NCI-H1417 (cell line): ENCODE measurements at regions not wholly inside any gene's neighbourhood (a gene's known extent, or its start where the extent isn't known, plus 50 kb on each side); places are given as distances from the start of the nearest gene placed in this dataset.
A peak's percentile ranks its signal among the peaks of the same experiment; 100 is the strongest.
"Not testable (repeated sequence)": the region's sequence is repeated elsewhere in the genome, so short reads cannot be mapped to it uniquely, and the experiment has no call there.

Source experiments
- DNase-seq, 3 experiments: peaks; one replicate each; lab custom pipeline; 2025; lab: John Stamatoyannopoulos, UW

DNA sequence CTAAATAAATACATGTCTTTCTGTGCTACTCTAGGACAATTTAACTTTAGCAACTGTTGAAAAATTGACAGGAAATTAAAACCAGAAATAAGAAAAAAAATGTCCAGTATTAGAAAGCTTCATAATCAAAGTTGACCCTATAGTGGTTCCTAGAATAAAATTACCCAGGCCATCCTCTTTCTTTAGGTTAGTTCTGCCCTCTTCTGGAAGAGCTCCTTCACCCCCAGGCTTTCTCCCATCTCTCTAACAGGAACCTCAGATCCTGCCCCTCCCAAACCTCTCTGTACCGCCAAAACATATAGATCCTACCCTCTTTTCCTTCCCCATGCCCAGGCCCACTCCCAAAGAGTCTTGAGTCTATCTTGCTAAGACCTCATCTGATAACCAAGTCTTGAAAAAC, 159.4 kb upstream of the CDK1 start:
- no peak for DNase-seq

DNA sequence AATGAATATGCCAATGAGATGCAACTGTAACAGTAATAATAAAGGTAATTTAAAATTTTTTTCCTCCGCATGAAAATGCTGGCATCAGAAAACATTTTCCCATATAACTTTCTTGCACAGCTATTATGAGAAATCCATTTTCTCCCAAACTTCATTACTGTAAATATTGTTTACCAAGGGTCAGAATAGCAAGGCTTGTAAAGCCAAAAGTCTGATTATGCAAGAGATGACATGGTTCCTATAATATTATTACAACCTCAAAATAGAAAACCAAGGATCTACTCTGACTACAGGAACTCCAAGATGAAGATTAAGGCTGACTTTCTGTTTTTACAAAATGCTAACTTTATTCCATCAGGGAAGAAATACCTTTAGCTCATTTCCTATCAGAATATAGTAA, 162.7 kb upstream of the CDK1 start:
- no peak for DNase-seq

DNA sequence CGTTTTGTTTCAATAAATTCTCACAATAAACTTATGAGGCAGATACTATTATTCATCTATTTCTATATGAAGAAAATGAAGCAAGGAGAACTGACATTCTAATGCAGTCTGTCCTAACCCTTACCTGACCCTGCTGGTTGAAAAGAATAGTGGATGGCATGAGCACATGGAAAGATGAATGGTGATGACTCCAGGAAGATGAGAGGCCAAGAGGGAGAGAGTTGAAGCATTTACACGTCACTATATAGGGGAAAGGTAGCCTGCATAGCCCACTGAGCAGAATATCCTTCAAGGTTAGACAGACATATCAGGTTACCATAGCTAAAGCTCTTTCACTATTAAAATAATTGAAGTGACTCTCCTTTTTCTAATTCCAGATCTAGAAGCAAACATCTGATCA, 163.9 kb upstream of the CDK1 start:
- DNase-seq, result no peak

DNA sequence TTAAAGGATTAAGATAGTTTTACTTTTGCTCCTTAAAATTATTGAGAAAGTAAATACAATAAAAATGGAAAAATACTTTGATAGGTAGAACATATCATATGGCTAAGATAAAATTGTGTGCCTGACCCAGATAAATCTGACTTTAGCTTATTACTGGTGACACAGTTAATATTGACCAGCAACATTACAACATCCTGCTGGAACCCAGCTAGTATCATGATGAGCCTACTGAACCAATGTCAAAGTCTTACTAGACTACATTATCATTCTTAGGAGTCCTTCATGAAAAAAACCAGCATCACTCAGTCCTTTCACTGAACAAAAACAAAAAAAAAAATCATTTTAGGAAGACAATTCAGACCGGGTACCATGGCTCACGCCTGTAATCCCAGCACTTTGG, 164.8 kb upstream of the CDK1 start:
- DNase-seq, result no peak

DNA sequence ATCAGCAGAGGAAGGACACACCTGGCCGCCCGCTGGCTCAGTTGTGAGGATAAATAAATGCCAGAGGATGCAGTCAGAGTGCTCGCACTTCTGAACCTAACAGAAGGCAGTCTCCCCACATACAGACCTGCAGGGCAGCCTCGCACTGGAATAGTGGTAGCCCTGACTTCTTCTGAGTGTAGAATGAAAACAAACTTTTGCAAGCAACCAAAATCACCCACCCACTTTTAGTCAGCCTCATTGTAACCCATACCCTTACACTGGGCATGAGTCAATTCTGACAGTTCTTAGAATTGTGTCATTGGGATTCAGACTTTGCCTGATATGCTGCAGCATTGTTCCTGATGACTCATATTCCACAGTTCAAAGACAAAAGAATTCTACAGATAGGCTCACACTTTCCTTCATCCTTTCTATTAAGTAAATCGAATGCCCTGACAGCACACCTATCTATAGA, 167.0 kb upstream of the CDK1 start:
- DNase-seq, result no peak

DNA sequence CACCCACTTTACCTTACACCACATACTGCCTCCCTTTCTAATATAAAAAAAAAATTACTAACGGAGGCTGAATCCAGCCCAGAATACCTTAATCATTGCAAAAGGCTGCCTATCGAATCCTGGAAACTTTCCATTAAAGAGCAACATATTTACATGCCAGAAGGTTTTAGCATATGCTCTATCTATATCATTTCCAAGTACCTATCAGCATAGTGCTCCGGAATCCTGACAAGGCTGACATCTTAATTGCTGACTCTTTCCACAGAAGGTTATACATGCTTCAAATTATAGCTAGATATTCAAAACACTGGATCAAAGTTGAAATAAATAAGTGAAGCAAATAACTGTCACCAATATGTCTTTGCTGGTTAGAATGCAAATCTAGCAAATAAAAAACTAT, 170.9 kb upstream of the CDK1 start:
- DNase-seq, result no peak

DNA sequence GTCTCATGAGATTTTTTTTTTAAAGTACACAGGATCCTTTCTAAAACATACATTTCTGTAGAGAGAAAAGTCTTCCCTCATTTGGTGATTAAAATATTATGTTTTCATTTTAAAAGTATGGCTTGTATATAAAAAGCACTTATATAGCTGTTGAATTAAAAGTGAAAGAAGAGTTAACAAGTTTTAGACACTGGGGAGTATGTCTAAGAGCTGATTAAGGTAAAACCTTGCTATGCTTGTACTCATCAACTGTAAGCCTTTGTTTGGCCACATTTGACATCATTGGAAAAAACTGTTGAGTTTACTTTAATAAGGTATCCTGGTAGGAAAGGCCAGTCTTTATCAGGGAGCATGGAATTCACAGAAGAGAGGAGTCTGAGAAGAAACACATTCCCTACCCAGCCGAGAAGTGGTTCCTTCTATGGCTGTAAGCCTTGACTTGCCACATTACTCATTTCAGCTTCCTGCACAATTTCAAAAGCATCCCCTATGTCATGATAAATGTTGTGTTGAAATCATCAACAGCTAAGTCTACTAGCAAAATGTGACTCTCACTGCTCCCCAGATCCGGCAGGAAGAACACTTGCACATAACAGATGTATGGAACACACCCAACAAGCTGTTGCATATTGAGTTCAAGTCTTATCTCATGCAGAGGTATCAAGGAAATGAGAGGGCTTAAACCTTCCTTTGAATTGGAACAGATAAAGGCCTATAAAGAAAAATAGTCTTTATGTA, 171.8 kb upstream of the CDK1 start:
- DNase-seq, result no peak

DNA sequence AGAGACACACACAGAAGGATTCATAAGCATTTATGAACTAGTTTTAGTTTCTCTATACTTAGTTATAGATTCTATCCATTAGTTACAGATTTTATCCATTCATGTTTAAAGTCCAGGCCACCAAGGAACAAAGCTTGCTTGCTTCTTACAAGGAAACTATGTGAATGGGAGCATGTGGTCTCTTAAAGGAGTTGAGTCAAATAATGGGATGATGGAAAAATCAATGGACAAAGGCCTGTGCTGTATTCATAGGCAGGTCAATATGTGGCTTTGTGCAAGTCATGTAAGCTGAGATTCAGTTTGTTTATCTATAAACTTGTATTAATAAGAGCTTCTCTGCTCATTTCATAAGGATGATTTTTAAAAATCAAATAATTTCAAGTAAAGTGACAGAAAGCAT, 172.8 kb upstream of the CDK1 start:
- no peak for DNase-seq

DNA sequence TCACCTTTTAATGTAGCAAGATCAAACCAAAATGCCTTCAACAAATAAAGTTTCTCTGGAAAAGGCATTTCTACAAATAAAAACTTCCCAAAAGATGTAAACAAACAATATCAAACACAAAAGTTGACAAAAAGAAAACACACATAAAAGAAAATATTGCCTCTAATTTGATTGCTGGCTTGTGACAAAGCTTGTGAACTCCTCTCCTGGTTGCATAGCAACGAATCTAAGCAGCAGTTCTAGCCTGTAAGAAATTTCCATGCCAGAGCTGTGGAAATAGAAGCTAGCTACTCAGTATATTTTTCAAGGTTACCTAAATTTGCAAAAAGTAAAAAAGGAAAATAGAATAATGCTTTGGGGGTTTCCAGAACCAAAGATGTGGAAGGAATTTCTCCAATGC, 173.9 kb upstream of the CDK1 start:
- peak in 2 of 3 experiments; percentile 9 to 35 for DNase-seq

- DNase-seq, result no peak
Observed at GRCh38 chr10:60597513-60597912, 180.8 kb upstream of the CDK1 start.

DNA sequence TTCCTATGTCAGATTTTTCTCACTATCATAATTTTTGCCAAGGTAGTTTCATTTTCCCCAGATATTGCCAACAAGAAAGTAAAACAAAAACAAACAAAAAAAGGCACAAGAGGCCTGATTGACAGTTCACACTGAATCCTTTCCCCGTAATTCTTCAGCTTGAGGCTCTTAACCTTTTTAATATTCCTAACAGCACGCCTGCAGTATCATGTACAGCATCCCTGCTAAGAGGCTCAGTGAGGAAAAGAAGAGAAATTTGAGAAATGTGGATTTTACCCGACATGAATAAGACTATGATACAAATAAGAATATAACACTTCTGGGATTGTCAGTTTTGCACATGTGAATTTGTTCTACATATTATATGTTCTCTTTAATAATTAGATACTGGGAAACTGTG, 182.4 kb upstream of the CDK1 start:
- DNase-seq, result no peak

- no peak for DNase-seq
Observed at GRCh38 chr10:60594476-60595051, 183.7 kb upstream of the CDK1 start.

DNA sequence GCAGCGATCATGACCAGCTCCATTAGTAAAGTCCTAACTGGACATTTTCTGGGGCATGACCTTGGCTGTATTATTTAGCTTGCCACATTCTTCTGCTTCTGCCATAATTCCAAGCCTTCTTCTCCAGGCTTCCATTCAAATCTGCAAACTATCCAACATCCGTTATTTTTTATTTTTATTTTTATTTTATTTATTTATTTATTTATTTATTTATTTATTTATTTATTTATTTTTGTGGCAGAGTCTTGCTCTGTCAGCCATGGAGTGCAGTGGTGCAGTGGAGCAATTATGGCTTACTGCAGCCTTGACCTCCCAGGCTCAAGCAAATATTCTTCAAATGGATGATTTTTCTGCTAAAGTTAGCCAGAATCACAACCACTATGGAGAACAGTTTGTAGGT, 187.2 kb upstream of the CDK1 start:
- DNase-seq, result no peak

DNA sequence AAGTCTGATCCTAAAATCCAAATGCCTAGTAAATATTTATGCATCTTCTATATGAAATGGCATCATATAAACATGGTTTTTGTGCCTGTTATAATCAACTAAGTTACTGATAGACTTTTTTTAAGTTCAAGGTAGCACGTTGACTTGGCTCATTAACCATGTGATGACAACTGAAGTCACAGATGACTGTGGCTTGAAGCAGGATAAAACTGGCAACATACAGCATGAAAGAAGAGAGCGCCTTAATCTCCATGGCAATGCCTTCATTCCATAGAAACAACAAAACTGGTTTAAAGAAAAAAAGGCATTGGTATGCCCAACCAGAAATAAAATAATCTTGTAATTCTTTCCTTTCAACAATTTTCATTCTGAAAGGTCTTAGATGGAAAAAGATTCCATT, 188.9 kb upstream of the CDK1 start:
- DNase-seq, result no peak

GRCh38 chr10:60581782-60582181, 192.1 kb upstream of the ANK3 start:
- DNase-seq, result not testable (repeated sequence)

DNA sequence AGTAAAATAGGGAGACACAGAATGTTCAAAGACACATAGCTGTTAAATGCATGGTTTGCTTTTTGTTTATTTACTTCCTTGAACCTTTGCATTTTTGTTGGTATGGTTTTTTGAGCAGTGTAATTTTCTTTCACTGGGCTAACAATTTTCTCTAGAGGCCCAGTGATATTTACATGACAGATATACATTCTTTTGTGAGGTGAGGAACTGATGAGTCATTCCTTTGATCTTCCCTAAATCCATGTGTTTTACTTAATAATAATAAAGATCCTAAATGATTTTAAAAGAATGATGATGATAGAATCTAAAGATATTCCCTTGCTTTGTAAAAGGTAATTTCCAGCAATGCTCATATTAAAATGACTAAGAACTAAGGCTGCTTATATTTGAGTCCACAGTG, 188.5 kb upstream of the ANK3 start:
- no peak for DNase-seq

- no peak for DNase-seq
Observed at GRCh38 chr10:60576130-60577069, 186.7 kb upstream of the ANK3 start.

DNA sequence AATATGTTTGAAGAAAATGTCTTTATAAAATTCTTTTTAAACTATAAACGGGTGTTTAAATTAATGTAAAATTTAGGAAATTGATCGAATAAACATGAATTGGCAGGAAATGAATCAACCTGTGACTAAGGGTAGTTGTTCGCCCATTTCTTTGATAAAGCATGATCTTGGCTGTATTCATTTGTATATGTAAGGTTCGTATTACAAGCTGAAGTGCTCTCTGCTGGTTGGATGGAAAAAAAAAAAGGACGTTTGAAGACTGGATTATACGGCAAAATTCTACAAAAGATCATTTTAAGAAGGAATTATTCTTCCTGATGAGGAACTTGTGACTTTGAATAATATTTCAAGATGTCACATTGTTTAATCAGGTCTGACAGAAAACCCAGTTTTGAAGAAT, 185.4 kb upstream of the ANK3 start:
- no peak for DNase-seq

- DNase-seq, result no peak
Observed at GRCh38 chr10:60574388-60574787, 184.7 kb upstream of the ANK3 start.

DNA sequence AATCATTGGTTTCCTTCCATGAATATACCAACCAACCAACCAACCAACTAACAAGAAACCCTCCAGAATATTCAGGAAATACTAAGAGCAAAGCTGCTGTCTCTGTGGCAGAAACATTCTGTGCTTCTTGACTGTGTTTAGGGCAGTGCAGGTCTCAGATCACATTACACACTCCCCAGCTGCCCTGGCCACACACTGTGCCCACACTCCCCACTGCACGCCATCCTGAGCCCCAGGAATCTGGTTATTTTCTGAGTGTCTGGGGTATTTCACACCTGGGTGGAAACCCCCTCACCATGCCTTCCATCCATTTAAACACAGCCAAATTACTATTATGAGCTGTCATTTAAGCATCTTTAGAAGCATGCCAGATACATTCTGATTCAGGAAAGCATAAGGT, 183.7 kb upstream of the ANK3 start:
- peak in 2 of 3 experiments; percentile 8 to 52 for DNase-seq

GRCh38 chr10:60572511-60573194, 183.0 kb upstream of the ANK3 start:
- DNase-seq, result peak; percentile 37 to 74 (median 48)

DNA sequence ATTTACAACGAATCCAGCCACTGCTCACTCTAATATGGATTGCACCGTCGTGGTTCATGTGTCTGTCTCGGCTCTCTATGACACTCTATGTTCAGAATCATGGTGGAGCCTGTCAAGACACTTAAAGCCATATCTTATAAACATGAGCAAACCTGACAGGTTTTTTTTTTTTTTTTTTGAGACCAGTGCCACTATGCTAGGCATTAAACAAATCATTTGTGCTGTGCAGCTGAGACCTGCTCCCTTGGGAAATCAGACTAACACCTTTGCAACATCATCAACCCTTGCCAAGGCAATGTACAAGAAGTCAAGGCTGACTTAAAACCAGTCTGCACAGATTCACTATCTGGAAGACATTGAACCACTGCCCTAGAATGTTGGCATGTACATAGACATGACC, 181.2 kb upstream of the ANK3 start:
- DNase-seq, result no peak
